CD4-positive, alpha-beta T cell treated with Interleukin-4 for 1 hour (primary cell): ENCODE measurements at regions not wholly inside any gene's neighbourhood (a gene's known extent, or its start where the extent isn't known, plus 50 kb on each side); places are given as distances from the start of the nearest gene placed in this dataset.
"Not testable (repeated sequence)": the region's sequence is repeated elsewhere in the genome, so short reads cannot be mapped to it uniquely, and the experiment has no call there.

Experiments
- DNase-seq, 2 donors: peaks; one replicate each; pipeline ENCODE4 v3.0.0-alpha.2; 2020 to 2022

DNA sequence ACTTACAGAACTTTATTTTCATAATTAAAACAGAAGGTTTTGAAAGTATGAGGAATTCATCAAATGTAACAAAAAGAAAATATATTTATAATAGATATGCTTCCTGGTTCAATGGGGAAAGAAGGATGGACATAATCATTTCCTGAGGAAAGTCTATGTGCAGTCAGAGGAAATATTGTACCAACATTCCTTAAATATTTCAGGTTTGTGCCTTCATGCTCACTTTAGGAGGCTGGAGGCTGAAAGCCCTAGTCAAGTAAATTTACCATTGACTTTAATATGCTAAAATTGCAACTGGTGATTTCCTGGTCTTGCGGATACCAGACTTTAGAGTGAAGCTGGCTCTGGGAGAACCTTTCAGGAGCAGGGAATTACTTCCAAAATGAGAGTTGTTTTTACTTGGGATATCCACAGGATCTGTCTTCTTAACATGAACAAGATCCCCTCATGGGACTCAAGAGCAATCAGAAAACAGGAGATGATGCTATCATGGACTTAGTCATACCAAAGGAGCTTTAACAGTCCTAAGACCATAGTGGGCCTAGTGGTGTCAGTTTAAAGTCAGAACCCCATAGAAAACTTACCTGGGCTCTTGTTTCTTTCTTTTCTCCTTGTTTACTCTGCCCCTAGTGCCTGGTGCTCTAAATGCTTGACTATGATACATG lies 762.8 kb upstream of the GRAMD2B start:
- no peak for DNase-seq

DNA sequence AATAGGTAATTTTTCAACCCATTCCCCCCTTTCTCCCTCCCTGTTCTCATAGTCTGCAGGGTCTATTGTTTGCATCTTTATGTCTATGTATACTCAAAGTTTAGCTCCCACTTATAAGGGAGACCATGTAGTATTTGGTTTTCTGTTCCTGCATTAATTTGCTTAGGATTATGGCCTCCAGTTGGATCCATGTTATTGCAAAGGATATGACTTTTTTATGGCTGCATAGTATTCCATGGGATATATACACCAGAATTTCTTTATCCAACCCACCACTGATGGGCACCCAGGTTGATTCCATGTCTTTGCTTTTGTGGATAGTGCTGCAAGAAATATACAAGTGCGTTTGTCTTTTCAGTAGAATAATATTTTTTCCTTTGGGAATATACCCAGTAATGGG lies 761.6 kb upstream of the GRAMD2B start:
- DNase-seq = no peak

DNA sequence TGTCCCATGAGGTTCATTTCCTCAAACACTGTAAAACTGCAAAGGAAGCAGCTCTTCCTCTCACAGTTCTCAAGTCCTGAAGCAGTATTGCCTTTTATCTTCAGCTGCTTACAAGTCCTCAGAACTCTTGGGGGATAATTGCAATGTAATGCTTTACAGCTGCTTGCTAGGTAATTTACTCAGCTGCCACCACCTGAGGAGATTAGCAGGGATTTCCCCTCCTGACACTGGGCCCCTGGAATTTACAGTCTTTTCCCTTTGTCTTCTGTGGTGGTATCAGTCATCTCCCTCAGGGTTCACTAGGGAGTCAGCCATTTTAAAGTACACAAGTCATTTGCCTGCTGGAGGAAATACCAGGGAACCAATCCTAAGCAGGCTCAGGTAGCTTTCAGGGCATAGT lies 754.3 kb upstream of the GRAMD2B start:
- no peak for DNase-seq

DNA sequence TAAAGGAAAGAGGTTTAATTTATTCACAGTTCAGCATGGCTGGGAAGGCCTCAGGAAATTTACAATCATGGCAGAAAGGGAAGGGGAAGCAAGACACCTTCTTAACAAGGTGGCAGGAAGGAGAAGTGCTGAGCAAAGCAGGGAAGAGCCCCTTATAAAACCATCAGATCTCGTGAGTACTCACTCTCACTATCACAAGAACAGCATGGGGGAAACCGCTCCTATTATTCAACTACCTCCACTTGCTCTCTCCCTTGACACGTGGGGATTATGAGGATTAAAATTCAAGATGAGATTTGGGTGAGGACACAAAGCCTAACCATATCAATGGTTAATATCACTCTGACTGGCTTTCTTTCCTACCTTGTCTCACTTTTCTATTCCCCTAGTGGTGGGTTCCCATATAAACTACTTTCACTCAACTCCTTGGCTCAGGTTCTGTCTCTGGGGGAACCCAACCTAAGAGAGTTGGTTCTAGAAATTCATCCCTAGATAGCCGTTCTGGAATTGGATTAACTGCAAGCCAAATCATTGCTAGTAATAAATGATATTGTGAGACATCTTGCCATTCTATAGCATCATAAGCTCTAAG lies 749.8 kb upstream of the GRAMD2B start:
- no peak for DNase-seq

DNA sequence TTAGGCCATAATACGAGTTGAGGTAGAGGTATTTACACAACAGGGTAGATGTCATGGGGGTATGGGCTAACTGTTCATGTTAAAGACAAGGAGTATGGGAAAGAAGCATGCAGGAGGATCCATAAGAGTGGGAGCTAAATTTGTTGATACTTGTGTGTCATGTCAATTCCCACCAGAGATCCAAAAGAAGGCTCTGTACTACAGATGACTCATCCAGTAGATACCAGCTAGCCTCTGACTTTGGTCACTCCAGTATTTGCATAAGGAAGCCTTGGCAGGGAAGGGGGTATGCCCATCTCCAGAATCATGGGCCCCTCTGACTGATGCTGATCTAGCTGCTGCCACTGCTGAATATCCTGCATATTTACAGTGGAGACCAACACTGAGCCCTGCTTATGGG lies 743.7 kb upstream of the GRAMD2B start:
- no peak for DNase-seq

DNA sequence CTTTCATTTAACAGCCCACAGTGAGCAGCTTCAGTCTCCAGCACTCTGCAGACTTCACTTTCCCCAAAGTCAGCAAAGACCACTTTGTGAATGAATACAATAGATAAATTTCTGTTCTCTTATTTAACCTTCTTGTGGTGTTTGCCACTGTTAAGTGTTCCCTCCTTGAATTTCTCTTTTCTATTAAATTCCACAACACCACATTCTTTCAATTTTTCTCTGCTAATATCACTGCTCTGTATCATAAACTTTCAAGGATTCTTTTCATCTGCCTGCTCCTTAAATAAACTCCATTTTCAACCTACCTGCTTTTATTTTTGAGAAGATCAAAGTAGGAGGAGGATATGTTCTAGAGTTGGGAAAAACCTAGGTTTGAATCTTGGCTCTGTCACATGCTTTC lies 739.5 kb upstream of the GRAMD2B start:
- DNase-seq = no peak

DNA sequence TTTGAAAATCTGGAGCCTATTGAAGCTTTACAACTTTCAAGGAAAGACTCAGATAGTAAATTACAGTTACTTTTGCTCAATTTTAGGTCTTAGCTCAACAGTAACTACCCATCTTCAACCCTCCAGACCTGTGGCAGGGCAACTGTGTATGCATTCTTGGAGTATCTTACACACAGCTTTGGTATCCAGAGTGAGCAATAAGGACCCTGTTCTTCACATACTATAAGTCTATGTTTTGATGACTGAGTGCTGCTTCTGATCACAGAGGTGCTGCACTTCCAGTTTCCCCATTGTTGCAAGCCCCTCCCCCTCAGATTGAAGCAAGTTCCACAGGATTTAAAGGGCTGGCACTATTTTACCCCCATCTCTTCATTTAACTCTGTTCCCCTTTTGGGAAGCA lies 737.4 kb upstream of the GRAMD2B start:
- no peak for DNase-seq

DNA sequence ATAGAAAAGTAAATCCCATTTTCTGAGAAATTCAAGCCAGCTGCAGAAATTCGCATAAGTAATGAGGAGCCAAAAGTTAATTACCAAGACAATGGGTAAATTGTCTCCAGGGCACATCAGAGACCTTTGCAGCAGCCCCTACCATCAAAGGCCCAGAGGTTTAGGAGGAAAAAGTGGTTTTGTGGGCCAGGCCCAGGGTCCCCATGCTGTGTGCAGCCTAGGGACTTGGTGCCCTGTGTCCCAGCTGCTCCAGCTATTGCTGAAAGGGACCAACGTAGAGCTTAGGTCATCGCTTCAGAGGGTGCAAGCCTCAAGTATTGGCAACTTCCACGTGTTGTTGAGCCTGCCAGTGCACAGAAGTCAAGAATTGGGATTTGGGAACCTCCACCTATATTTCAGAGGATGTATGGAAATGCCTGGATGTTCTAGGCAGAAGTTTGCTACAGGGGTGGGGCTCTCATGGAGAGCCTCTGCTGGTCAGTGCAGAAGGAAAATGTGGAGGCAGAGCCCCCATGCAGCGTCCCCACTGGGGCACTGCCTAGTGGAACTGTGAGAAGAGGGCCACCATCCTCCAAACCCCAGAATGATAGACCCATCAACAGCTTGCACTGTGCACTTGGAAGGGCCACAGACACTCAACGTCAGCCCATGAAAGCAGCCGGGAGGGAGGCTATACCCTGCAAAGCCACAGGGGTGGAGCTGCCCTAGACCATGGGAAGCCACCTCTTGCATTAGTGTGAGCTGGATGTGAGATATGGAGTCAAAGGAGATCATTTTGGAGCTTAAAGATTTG lies 731.3 kb upstream of the GRAMD2B start:
- DNase-seq = not testable (repeated sequence)

DNA sequence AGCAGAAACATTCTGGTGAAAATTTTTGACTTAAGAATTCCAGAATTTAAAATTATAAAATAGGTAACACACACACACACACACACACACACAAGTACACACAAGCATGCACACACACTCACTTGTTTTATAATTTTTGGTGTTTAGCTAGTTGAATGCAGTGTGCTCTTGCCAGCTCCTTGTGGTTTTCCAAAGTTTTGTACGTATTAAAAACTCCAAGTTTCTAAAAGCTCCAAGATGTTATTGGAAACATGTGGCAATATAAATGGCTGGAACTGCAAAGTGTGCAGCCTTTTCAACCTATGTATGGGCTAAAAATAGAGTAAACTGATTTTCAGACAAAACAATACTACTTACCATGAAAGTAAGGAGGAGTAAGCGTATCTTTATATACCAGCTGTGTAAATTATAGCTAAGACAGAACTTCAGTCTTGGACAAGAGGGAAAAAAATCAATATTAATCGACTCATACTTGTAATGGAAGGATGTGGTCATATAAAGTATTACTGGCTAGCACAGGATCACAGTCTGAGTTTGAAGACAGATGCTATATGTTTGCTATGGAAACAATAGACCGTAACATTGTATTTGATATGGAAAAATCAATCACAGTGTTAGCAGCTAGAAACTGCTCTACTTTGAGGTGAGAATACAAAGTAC lies 727.1 kb upstream of the GRAMD2B start:
- no peak for DNase-seq

DNA sequence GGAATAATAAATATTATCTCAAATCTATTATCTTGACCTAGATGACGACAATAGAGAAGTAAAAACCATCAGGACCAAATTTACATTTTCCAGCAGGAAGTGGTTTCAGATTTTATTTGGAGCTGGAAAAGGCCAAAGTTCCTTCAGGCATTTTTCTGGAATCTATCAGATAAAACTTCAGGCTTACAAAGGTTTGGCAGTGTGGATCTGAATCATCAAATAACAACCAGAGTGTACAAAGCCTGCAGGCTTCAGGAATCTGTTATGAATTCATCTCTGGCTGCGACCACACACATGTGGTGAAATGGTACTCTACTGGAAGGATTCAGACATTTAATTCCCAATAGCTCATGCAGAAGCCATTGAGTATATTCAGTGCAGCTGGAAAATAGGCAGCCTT lies 726.4 kb upstream of the GRAMD2B start:
- no peak for DNase-seq

DNA sequence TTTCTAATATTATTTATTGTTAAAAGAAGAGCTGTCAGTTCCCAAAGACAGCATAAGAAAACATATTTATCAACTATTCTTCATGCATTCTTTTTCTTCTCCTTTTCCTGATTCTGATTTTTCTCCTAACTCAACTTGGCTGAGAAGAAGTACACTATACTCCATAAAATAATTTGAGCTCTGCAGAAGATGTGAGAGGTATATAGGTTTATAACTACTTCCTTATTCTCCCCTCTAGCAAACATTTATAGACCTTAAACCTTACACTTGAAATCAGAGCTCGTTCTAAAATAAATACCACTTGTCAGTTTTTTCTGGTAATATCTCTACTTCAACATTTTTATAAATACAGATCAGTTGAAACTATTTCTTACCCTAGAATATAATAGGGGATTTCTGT lies 724.8 kb upstream of the GRAMD2B start:
- DNase-seq = no peak

DNA sequence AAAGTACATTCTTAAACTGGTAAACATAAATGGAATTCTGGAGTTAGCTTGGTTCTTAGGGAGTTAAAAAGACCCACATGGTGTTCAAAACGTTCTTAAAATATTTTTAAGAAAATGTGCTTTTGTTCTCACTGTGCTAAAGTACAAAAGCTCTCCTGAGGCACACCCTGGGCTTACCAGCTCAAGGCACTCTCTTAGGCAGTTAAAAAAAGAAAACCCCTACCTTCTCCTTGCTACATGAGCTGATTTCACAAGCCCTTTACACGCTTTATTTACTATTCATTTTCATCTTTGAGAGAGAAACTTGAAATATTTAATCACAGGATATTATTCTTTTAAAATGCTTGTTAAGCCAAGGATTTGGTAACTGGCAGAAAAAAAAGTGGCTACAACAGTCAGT lies 723.3 kb upstream of the GRAMD2B start:
- no peak for DNase-seq

DNA sequence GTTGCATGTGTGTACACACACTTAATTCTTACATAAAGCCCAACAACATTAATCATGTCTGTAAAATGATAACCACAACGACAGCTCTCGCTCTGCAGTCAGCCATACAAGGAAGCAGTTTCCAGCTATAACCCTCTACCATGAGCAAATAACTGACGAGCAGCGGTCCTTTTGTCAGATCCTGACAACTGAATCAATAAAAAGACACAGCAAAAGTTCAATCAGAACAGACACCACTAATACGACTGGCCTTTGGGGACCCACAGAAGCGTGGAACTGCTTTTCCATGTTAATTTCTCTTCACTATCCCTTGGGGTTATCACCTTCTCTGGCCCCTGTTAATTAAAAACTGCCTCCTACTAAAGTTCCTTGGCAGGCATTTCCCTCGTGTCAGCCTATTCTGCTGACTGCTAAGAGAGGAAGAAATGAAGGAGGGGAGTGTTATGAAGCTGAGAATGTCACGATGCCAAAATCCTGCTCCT lies 722.8 kb upstream of the GRAMD2B start:
- DNase-seq = no peak

DNA sequence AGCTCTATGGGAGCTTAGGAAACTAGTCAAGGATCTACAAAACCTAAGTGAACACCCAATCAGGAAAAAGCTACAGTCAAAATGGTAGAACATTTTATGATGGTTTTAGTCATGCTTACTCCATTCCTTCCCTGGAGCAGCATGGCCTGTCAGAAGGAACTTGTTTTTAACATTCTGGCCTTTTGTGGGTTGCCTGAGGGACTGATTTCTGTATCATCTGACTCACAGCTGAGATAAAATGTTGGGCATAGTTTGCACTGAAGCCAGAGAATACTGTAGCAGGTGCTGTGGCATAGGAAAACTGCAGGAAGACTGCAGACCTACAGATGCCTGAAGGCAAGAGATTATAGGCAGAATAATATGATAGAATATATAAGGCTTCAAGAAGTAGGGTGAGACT lies 719.6 kb upstream of the GRAMD2B start:
- no peak for DNase-seq

DNA sequence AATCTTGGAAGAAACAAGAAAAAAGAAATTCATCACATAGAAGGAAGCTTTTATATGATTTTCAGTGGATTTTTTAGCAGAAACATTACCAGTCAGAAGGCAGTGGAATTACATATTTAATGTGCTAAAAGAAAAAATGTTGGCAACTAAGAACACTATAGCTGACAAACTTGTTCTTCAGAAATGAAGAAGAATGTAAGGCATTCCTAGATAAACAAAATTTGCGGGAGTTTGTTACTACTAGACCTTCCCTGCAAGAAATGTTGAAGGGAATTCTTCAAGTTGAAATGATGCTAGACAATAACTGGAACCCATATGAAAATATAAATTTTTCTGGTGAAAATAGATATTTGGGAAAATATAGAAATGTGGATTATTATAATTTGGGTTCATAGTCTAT lies 718.3 kb upstream of the GRAMD2B start:
- DNase-seq = no peak

DNA sequence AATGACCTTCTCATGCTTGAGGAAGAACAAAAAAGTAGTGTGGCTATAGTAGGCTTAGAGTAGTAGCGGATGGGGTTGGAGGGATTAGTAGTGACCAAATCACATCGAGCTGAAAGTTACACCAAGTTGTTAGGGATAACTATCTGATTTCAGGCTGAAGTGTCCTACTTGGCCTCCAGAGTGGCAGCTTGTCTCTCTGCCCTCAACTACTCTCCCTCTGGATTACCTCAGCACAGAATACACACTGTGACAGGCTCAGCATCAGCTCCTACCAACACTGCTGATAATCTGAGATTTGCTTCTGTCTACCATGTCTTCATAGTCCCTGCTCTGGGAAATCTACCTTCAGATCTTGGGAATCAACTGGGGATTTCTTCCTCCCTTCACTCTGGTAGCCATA lies 714.6 kb upstream of the GRAMD2B start:
- DNase-seq = no peak

DNA sequence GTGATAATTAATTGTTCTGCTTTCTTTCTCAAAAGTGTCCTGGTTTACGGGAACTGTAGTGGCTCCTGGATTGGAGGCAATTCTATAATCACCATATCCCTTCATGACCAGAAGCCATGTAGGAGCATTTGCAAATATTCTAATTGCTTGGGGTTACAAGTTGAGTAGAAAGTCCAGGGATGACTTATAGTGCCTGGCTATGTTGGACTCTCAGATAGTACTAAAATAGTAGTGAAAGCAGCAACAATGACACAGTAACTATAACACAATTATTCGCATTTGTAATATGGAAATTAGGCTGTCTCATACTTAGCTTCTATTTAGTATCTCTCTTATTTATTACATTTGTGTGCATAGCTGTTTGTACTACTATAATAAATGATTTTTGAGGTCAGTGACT lies 712.5 kb upstream of the GRAMD2B start:
- DNase-seq = no peak

DNA sequence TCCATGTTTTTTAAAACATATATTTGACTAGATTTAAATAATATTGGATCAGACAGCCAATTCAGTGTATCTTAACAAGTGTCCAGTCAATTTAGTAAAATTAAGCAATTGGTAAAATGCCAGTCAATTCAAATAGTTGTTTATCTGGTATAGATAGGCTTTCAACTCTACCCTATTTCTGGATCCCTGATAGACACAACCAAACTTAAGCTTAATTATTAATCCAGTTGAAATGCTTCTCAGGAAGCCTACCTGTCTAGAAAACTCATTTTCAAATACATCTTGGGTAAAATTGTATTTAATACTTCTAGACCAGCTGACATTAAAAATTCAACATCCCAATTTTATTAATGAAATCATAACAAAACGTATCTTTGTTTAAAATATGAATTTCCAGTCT lies 710.8 kb upstream of the GRAMD2B start:
- DNase-seq = no peak

DNA sequence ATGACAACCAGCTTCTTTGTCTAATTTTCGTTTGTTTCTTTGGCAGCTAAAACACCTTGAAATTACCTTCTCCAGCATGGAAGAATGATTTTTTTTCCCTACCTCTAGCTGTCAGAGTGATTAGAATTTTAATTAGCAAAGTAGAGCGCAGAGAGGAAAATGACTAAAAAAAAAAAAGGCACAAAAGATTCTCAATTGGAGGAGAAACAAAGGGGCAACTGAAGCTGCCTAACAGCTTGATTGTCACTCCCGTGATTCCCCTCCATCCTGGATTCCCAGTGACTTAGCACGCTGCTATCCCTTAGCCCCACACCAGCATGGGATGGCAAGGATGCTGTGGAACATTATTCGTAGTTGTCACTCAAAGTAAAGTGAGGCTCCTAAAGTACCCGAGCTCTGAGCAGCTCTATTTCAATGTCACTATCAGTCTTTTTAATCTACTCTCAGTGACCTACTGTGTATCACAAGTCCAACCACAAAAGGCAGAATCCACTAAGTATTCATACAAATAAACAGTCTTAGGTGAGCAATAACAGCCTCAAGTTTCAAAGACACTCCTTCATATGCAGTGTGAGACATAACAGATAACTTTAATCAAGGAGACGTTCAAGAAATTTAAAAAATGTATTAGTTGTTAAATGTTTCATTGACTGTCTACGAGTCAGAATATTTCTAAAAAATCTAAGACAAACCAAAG lies 710.0 kb upstream of the GRAMD2B start:
- DNase-seq = no peak

DNA sequence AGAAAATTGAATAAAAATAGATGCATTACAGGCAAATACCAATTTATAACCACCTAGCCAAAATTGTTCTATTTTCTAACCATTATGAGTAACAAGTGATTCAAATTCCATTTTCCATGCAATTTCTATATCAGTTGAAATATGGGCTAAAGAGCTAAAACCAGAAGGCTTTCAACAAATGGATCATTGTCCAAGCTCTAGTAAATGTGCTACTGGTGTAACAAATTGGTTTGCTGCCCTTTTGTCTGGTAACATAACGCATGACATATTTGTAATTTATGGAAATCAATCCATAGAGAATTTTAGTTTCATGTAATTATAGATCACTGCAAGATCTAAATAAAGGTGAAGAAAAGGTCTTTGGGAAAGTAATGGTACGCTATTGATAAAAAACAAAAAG lies 708.0 kb upstream of the GRAMD2B start:
- no peak for DNase-seq

DNA sequence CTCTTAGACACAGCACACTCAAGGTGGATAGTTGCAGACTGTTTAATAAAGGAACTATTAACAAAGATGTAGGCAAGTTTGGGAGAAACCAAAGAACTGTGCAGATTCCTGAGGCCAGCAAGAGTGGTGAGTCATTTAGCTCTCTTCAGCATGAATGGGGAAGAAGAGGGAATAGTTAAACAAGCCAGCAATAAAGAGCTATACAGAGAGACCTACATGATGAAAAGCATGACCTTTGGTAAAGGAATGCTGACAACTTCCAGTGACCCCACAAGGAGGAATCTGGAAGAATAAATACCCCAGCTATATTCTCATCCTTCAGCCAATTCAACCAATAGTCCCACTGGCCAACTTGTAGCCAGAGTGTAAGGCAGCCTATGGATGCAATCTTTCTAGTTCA lies 706.0 kb upstream of the GRAMD2B start:
- no peak for DNase-seq

DNA sequence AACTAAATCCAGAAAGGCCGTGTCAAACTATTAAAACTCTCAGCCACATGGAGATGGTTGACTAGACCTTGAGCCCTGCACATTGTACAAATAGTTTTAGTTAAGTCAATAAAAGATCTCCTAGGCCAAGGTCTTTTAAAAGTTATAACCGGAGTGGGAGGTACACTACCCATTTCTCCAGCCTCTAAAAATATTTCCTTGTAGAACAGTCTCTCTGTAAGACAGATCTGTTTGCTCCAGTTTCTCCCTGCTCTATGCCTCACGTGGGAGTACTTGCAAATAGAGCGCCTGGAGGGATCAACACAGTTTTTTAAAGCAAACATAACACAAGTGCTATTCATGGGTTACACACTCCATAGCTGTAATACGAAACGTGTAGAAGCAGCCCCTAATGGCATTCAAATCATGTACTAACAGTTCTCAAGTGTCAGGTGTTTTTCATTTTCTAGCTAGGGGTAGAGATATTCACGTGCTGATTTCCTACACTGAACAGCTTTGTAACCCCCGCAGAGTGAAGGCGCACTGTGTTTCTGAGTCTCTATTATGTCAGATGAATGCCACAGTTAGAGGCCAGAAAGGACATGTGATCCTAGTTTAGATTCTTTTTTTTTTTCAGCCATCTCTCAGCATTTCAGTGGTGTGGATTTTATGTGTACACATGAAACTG lies 703.4 kb upstream of the GRAMD2B start:
- no peak for DNase-seq

DNA sequence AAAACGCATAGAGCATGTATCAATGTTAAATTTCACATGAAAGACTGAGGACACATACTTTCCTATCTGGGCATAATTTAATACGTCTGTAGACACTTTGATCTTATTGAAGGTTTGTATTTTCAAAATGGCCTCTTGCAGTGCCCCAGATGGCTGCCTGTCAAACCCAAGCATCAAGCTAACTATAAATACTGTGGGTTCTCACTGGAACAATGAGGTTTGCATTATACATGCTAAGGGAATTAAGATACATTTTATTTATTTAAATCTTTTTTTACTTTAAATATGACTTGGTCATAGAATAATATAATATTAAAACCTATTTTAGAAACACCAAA lies 702.9 kb upstream of the GRAMD2B start:
- no peak for DNase-seq
